ENCODE measurements at regions not wholly inside any gene's neighbourhood (a gene's known extent, or its start where the extent isn't known, plus 50 kb on each side); places are given as distances from the start of the nearest gene placed in this dataset.

DNA sequence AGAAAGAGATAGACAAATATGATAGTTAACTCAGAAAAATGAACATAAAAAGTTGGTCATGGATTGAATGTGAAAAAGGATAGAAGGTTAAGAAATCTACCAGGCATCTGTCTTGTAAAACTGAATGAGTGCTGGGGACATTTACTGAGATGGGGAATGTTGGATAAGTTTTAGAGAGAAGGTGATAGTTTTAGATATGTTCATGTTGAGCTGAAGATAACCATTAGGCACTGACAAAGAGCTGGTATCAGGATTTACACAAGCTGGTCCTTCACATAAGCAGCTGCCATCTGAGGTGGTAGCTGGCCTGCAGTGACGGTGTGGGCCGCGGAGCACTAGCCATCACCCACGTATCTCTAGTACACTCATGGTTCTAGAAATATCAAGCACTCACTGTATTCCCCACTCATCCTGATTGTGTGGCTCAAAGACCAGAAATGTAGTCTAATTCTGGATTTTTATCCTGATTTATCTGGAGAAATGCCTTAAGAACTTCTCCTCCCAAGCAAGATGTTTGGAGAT is 194.4 kb upstream of the KCNJ16 start:
- Histone ChIP-seq H3K4me3 (ENCODE audit: low read length) (no peak overlapping the region), H3K27me3 (ENCODE audit: insufficient read depth, low read length) (no peaks in the 10 kb centered on the region), H3K4me1 (ENCODE audit: insufficient read depth, low read length) (no peaks in the 10 kb centered on the region), H3K36me3 (ENCODE audit: insufficient read depth, low read length) (no peaks in the 10 kb centered on the region), H2AFZ (ENCODE audit: low read depth, low read length) (no peak overlapping the region), H3K9me3 (ENCODE audit: low read length) (no peaks in the 10 kb centered on the region)

GRCh38 chr17:69882281-69882680 is 192.7 kb upstream of the KCNJ16 start:
- Histone ChIP-seq H2AFZ (ENCODE audit: low read depth, low read length) (no peak overlapping the region), H3K4me1 (ENCODE audit: insufficient read depth, low read length) (no peaks in the 10 kb centered on the region), H3K4me3 (ENCODE audit: low read length) (no peak overlapping the region), H3K9me3 (ENCODE audit: low read length) (no peaks in the 10 kb centered on the region), H3K27me3 (ENCODE audit: insufficient read depth, low read length) (no peaks in the 10 kb centered on the region), H3K36me3 (ENCODE audit: insufficient read depth, low read length) (no peaks in the 10 kb centered on the region)

- Histone ChIP-seq H3K4me3 (ENCODE audit: low read length) (no peak overlapping the region), H3K4me1 (ENCODE audit: insufficient read depth, low read length) (no peaks in the 10 kb centered on the region), H3K9me3 (ENCODE audit: low read length) (no peaks in the 10 kb centered on the region), H2AFZ (ENCODE audit: low read depth, low read length) (no peak overlapping the region), H3K27me3 (ENCODE audit: insufficient read depth, low read length) (no peaks in the 10 kb centered on the region), H3K36me3 (ENCODE audit: insufficient read depth, low read length) (no peaks in the 10 kb centered on the region)
These were observed 191.9 kb upstream of the KCNJ16 start for GRCh38 chr17:69883120-69883519.

DNA sequence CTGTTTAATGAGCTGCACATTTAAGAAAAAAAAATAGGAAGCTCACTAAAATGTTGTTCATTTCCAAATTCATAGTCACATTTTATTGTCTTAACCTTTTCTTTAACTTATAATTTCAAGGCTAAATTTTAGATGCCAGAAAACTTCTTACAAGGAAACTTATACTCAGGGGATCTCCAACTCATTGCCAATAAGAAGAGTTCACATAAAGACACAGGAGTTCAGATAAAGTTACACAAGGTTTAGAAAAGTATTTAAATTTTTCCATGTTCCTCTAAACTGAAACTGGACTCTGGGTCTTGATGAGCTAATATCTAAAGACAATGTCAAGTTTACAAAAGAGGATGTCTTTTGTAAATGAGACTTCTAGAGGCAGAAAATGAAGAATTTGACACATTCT is 190.7 kb upstream of the KCNJ16 start:
- no peaks in the 10 kb centered on the region for H3K36me3 ChIP-seq (ENCODE audit: insufficient read depth, low read length)
- H3K4me1 ChIP-seq (ENCODE audit: insufficient read depth, low read length): no peaks in the 10 kb centered on the region
- H2AFZ ChIP-seq (ENCODE audit: low read depth, low read length): no peak overlapping the region
- H3K27me3 ChIP-seq (ENCODE audit: insufficient read depth, low read length): no peaks in the 10 kb centered on the region
- no peak overlapping the region for H3K4me3 ChIP-seq (ENCODE audit: low read length)
- no peaks in the 10 kb centered on the region for H3K9me3 ChIP-seq (ENCODE audit: low read length)

DNA sequence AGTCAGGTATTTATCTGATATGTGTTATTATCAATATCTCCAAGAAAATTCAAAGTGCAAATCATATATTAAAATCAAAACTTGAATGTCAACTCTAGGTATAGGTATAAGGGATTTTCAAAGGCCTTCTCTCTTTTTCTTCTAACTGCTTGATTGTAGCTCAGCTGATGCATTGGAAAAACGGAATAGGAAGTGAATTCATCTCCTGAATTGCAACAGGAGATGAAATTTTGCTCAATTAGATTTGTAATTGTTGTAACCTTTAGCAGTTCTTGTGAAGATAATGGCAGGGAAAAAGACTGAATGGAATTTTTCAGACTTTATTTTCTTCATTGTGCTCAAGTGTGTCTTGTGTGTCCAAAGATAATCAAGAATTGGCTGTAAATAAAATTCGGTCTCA is 190.2 kb upstream of the KCNJ16 start:
- no peaks in the 10 kb centered on the region for H3K4me1 ChIP-seq (ENCODE audit: insufficient read depth, low read length)
- no peak overlapping the region for H2AFZ ChIP-seq (ENCODE audit: low read depth, low read length)
- no peak overlapping the region for H3K4me3 ChIP-seq (ENCODE audit: low read length)
- H3K36me3 ChIP-seq (ENCODE audit: insufficient read depth, low read length): no peaks in the 10 kb centered on the region
- H3K9me3 ChIP-seq (ENCODE audit: low read length): no peaks in the 10 kb centered on the region
- no peaks in the 10 kb centered on the region for H3K27me3 ChIP-seq (ENCODE audit: insufficient read depth, low read length)

GRCh38 chr17:69898601-69899000 is 176.4 kb upstream of the KCNJ16 start:
- Histone ChIP-seq H3K36me3 (ENCODE audit: insufficient read depth, low read length) (no peaks in the 10 kb centered on the region), H3K9me3 (ENCODE audit: low read length) (no peaks in the 10 kb centered on the region), H3K4me3 (ENCODE audit: low read length) (no peak overlapping the region), H3K4me1 (ENCODE audit: insufficient read depth, low read length) (no peaks in the 10 kb centered on the region), H2AFZ (ENCODE audit: low read depth, low read length) (no peak overlapping the region), H3K27me3 (ENCODE audit: insufficient read depth, low read length) (no peaks in the 10 kb centered on the region)

DNA sequence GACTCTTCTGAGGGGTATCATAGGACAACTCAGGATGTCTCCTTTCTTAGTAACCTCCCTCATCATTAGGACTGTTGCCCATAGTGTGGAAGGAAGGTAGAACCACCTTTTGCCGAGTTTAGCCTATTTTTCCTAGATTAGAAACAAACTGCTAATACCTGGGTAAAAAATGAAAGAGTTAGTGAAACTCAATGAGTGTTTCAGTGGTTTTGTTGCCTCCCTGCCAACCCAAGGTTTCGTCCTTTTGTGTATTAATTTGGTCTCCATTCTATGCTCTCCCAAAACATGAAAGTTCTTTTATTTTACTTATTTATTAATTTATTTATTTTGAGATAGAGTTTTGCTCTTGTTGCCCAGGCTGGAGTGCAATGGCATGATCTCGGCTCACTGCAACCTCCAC is 174.9 kb upstream of the KCNJ16 start:
- H3K27me3 ChIP-seq (ENCODE audit: insufficient read depth, low read length): no peaks in the 10 kb centered on the region
- H3K9me3 ChIP-seq (ENCODE audit: low read length): no peaks in the 10 kb centered on the region
- H3K4me1 ChIP-seq (ENCODE audit: insufficient read depth, low read length): no peaks in the 10 kb centered on the region
- no peak overlapping the region for H2AFZ ChIP-seq (ENCODE audit: low read depth, low read length)
- no peak overlapping the region for H3K4me3 ChIP-seq (ENCODE audit: low read length)
- no peaks in the 10 kb centered on the region for H3K36me3 ChIP-seq (ENCODE audit: insufficient read depth, low read length)

GRCh38 chr17:69900829-69901228 is 174.2 kb upstream of the KCNJ16 start:
- no peaks in the 10 kb centered on the region for H3K27me3 ChIP-seq (ENCODE audit: insufficient read depth, low read length)
- H3K9me3 ChIP-seq (ENCODE audit: low read length): no peaks in the 10 kb centered on the region
- H3K4me3 ChIP-seq (ENCODE audit: low read length): no peak overlapping the region
- H2AFZ ChIP-seq (ENCODE audit: low read depth, low read length): no peak overlapping the region
- H3K4me1 ChIP-seq (ENCODE audit: insufficient read depth, low read length): no peaks in the 10 kb centered on the region
- H3K36me3 ChIP-seq (ENCODE audit: insufficient read depth, low read length): no peaks in the 10 kb centered on the region

DNA sequence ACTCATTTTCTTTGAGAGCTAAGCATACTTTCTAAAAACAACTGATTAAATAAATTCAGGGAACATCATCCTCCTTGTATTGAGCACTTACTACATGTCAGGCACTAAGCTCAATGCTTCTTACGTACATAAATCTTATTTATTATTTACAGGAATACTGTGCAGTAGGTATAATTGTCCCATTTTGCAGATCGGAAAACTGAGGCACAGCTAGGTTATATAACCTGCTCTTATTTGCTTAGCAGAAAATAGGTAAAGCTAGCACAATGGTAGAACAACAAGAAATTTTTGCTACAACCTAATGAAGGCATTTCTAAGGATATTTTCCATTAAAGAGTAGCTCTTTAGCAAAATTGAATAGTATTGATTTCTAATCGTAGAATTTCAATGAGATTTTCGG is 168.7 kb upstream of the KCNJ16 start:
- Histone ChIP-seq H3K9me3 (ENCODE audit: low read length) (no peaks in the 10 kb centered on the region), H3K4me3 (ENCODE audit: low read length) (no peak overlapping the region), H3K27me3 (ENCODE audit: insufficient read depth, low read length) (no peaks in the 10 kb centered on the region), H3K36me3 (ENCODE audit: insufficient read depth, low read length) (no peaks in the 10 kb centered on the region), H3K4me1 (ENCODE audit: insufficient read depth, low read length) (no peaks in the 10 kb centered on the region), H2AFZ (ENCODE audit: low read depth, low read length) (no peak overlapping the region)

GRCh38 chr17:69907132-69907847 is 167.7 kb upstream of the KCNJ16 start:
- Histone ChIP-seq H2AFZ (ENCODE audit: low read depth, low read length) (no peak overlapping the region), H3K4me1 (ENCODE audit: insufficient read depth, low read length) (no peaks in the 10 kb centered on the region), H3K4me3 (ENCODE audit: low read length) (no peak overlapping the region), H3K9me3 (ENCODE audit: low read length) (no peaks in the 10 kb centered on the region), H3K27me3 (ENCODE audit: insufficient read depth, low read length) (no peaks in the 10 kb centered on the region), H3K36me3 (ENCODE audit: insufficient read depth, low read length) (no peaks in the 10 kb centered on the region)

GRCh38 chr17:69908626-69909368 is 166.2 kb upstream of the KCNJ16 start:
- Histone ChIP-seq H3K27me3 (ENCODE audit: insufficient read depth, low read length) (no peaks in the 10 kb centered on the region), H3K9me3 (ENCODE audit: low read length) (no peaks in the 10 kb centered on the region), H3K36me3 (ENCODE audit: insufficient read depth, low read length) (no peaks in the 10 kb centered on the region)

GRCh38 chr17:69909389-69909788 is 165.6 kb upstream of the KCNJ16 start:
- Histone ChIP-seq H3K9me3 (ENCODE audit: low read length) (no peaks in the 10 kb centered on the region), H3K27me3 (ENCODE audit: insufficient read depth, low read length) (no peaks in the 10 kb centered on the region), H3K4me1 (ENCODE audit: insufficient read depth, low read length) (no peaks in the 10 kb centered on the region), H2AFZ (ENCODE audit: low read depth, low read length) (no peak overlapping the region), H3K36me3 (ENCODE audit: insufficient read depth, low read length) (no peaks in the 10 kb centered on the region), H3K4me3 (ENCODE audit: low read length) (no peak overlapping the region)

More at GRCh38 chr17:69908626-69909368, 166.2 kb upstream of the KCNJ16 start:
- no peak overlapping the region for H3K4me3 ChIP-seq (ENCODE audit: low read length)
- no peak overlapping the region for H2AFZ ChIP-seq (ENCODE audit: low read depth, low read length)
- H3K4me1 ChIP-seq (ENCODE audit: insufficient read depth, low read length): no peaks in the 10 kb centered on the region

DNA sequence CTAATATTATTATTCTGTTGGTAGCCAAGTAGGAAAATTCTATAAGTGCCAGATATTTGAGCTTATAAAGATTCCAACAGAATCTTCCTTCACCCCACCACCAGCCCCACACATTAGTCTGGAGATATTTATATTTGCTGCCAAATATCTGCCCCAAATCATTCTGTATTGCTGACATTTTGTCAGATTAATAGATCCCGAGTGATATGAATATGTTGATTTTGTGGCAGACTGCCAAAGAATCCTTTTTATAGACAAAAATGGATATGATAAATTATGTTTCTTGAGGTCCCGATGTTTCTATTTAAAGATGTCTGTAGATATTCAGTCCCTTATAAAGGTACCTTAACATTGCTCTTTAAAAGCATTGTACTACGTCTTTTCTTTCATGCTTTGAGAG is 162.2 kb upstream of the KCNJ16 start:
- H2AFZ ChIP-seq (ENCODE audit: low read depth, low read length): peak overlapping the region; percentile 13
- no peaks in the 10 kb centered on the region for H3K9me3 ChIP-seq (ENCODE audit: low read length)
- H3K36me3 ChIP-seq (ENCODE audit: insufficient read depth, low read length): no peaks in the 10 kb centered on the region
- peaks cover 2% of the 10 kb centered on the region for H3K4me1 ChIP-seq (ENCODE audit: insufficient read depth, low read length)
- no peaks in the 10 kb centered on the region for H3K27me3 ChIP-seq (ENCODE audit: insufficient read depth, low read length)
- no peak overlapping the region for H3K4me3 ChIP-seq (ENCODE audit: low read length)
